Astrocyte (in vitro differentiated cells and primary cell): ENCODE measurements at regions not wholly inside any gene's neighbourhood (a gene's known extent, or its start where the extent isn't known, plus 50 kb on each side); places are given as distances from the start of the nearest gene placed in this dataset.

Source experiments
- CTCF ChIP-seq: IDR thresholded peaks from 2 replicates; pipeline ENCODE4 v1.5.1; 2011; ENCODE audit warnings: low read depth, mild to moderate bottlenecking, inconsistent platforms, low read length, moderate library complexity; ENCODE audit not compliant: insufficient read depth
- EZH2 ChIP-seq: IDR thresholded peaks from 2 replicates; pipeline ENCODE4 v1.6.1; 2012; ENCODE audit warnings: mild to moderate bottlenecking, low read length, inconsistent platforms; ENCODE audit not compliant: insufficient read depth

GRCh38 chr15:94606286-94606685, 374.9 kb downstream of the MCTP2 start:
- no peak for TF ChIP-seq CTCF
- no peak for TF ChIP-seq EZH2
